Renal cortex interstitium (tissue), 11 donors: ENCODE measurements at regions not wholly inside any gene's neighbourhood (a gene's known extent, or its start where the extent isn't known, plus 50 kb on each side); places are given as distances from the start of the nearest gene placed in this dataset.

Experiments
- DNase-seq, 11 donors: peaks; one replicate each; pipeline ENCODE4 v3.0.0-alpha.2; 2013; ENCODE audit warnings: low read depth in 9 of 11, low spot score in 4 of 11; ENCODE audit errors: extremely low read depth in 1 of 11

- DNase-seq: no peak
These were observed 302.6 kb downstream of the ENC1 start for GRCh38 chr5:74337984-74338310.

DNA sequence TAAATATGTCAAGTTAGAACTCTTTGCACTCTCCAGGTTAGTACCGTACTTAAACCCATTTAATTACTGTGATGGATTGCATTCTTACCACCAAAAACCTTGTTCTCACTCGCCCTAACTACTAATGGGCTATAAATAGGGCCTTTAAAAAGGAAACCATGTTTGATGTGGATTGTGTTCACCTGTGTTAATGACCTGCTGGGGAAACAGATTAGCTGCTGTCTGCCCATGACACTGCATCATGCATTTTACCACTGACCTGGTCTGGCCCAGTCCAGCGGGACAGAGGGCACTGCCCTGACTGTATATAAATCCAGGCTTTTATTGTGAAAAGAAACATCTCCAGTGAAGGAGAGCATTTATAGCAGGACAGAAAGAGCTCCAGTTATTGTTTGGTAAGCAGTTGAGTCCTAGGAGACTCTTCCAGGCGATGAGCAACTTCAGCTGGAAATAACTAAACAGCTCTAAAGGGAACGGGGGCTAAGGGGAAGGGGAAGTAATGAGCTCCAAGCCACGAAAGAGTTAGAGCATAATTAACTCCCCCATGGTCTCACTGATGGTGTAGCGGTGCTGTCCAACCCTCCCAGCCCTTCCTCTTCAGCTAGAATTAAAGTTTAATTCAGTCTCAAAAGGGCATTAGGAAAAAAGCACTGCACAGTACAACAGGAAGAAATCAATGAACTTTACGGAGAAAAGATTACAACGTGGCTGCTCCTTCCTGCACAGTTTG lies 303.1 kb downstream of the ENC1 start:
- DNase-seq: no peak

DNA sequence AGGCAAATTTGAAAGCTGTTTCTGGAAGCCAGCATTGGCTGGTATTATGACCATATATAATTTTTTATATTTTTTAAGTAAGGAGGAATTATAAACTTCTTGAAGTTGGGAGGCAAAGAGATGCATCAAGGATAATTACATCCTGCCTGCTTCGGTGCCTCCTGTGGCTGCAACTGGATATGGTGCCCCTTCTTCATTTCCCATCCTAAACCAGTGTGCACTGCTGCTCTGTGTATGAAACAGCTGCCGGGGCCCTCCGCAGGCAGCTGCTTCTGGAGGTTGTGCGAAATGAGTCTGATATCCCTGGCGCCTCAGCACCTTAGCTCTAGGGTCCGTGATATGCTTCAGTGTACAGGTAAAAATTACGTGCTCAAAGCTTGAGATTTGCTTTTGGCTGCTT lies 304.2 kb downstream of the ENC1 start:
- no peak for DNase-seq

DNA sequence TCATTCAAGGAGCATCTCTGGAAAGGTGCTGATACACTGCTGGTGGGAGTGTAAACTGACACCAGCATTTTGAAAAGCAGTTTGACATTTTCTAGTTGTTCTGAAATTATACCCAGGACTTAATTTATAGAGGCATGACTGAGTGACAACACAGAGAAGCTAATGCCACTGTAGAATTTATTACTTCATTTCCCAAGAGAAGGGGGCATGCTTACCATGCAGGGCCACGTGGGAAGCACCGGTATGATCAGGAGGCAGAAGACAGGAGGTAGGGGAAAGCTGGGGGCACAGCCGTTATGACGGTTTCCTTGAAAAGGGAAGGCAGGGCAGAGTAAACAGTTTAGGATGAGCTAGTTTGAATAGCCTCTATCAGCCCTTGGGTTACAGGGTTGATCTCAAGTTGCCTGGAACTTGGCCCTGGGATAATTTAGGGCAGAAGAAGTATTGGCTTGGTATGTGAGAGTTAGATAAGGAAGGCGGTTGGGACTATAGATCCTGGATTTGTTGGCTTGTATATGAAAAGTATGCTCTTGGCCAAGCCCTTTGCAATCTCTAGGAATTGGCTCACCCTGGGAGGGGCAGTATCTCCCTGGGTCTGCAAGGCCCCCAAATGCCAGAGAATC lies 305.7 kb downstream of the ENC1 start:
- DNase-seq: no peak

DNA sequence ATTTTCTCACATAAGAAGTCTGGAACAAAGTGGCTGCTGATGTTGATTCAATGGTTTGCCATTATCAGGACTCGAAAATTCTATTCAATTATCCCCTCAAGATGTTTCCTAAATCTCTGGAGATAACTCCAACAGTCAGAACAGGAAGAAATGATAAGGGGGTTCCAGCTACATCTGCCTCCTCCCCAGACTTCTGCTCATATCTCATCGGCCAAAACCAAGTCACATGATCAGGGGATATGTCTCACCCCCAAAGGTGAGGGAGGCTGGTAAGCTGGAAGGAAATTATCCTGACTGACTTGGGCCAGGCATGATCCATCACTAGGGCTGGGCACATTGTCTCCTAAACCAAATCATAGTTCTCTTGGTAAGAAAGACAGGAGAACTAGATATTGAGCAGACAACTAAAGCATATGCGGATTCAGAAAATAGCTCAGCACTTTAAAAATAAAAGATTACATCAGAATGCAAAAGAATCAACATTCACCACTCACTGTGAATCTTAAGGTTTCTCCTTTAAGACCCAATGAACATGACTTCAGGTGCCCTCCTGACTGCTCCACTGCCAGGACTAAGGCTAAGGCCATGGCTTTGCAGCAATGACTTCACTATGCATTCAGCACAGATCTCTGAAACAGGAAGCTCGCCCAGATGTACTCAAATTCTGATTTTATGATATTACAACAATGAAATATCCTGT lies 306.3 kb downstream of the ENC1 start:
- DNase-seq: no peak

GRCh38 chr5:74333430-74333829 lies 307.1 kb downstream of the ENC1 start:
- no peak for DNase-seq

- DNase-seq: no peak
These were observed 307.8 kb downstream of the ENC1 start for GRCh38 chr5:74332682-74333081.

GRCh38 chr5:74332006-74332405 lies 308.5 kb downstream of the ENC1 start:
- DNase-seq: no peak

- no peak for DNase-seq
These were observed 312.3 kb downstream of the ENC1 start for GRCh38 chr5:74328221-74328630.

GRCh38 chr5:74327339-74327685 lies 313.2 kb downstream of the ENC1 start:
- DNase-seq: no peak

DNA sequence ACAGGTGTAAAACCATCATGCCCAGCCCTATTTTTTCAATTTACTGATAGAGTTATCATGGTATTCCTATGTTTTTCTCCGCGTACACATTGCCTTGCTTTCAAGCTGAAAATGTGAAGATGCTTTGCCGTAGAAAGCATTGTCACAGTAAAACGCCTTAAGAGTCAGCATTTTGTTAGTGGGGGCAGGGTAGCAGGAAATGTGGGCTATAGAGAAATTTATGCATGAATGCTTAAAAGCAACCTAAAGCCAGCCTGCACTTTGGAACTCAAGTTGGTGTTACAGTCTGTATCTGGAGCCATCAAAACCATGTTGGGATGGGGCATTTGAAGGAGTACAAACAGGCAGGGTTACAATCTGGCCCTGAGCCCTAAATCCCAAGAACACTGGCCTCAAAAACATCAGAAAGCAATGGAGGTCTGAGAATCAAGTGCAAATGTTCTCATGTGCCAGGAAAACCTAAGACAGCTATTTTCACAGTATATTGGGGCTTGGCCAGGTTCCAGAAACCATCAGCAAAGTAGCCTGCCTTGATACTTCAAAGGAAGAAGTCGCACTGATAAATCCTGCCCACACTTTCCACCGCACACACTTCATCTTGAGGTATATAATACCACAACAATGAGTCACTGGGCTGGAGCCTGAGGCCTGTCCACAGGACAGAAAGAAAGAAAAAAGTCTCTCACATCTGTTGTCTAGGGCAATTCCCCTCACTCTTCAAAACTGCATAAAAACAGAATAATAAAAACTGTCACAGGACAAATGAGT lies 313.8 kb downstream of the ENC1 start:
- DNase-seq: peak in 3 of 11 donors; percentile 35 to 38 (median 38)

GRCh38 chr5:74325866-74326265 lies 314.7 kb downstream of the ENC1 start:
- DNase-seq: no peak

- no peak for DNase-seq
These were observed 316.0 kb downstream of the ENC1 start for GRCh38 chr5:74324556-74324955.

GRCh38 chr5:74322944-74323343 lies 317.6 kb downstream of the ENC1 start:
- DNase-seq: no peak

DNA sequence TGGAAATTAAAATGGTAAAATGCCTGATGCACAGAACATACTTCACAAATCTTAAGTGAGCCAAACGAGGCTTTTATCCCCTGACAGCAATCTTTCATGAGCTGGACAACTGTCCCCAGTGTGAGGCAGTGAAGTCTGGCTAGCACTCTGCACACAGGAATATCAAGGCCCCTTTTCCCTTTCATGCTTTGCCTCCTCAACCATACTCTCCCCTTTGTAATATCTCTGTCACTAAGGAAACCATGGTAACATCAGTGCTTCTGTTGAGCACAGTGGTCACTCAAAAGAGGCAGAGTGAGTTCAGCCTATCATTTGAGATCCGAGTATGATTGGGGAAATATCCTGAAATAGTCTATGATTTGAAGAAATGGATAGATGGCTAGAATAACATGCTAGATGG lies 318.3 kb downstream of the ENC1 start:
- DNase-seq: no peak

DNA sequence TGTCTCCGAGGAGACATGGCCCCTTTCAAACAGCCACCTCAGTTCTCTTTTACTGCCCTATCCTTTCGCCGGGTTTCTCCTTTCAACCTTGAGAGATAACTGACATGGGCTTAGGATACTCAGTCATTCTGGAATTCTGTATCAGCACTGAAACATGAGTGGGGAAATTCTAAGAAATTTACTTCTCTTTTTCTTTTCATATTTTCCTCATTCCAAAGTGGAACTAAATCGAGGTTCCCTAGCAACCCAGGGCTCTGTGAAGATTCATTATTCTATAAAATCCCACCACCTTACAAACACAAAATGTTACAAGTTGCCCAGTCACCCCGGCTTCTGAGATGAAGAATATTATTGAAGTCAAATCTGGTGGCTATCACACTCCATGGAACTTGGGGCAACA lies 319.2 kb downstream of the ENC1 start:
- no peak for DNase-seq

GRCh38 chr5:74320526-74320925 lies 320.0 kb downstream of the ENC1 start:
- no peak for DNase-seq

GRCh38 chr5:74319076-74319475 lies 321.5 kb downstream of the ENC1 start:
- DNase-seq: no peak

DNA sequence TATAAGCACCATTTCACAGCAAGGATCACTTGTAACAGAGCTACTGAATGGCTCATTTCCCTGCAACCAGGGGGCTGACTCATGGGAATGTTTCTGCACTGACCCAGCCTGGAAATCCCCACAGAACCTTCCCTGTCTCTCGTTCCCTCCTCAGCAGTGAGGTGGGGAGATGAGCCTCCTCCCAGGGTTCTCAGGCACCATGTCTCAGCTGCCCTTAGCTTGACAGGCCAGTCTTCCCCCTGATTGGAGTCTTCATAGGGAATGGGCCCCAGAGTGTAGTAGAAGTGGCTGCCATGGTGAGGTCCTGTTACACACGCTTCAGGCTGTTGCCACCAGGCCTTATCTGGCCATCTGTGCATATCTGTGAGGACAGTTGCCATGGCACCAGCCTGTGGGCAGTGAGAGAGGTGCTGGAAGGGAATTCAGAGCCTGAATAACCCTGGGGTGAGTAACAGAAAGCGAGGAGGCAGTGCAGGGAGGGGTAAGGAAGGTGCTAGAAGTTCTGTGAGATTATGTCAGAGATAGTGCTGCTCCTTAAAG lies 324.4 kb downstream of the ENC1 start:
- peak in 4 of 11 donors; percentile 38 to 69 (median 55) for DNase-seq

DNA sequence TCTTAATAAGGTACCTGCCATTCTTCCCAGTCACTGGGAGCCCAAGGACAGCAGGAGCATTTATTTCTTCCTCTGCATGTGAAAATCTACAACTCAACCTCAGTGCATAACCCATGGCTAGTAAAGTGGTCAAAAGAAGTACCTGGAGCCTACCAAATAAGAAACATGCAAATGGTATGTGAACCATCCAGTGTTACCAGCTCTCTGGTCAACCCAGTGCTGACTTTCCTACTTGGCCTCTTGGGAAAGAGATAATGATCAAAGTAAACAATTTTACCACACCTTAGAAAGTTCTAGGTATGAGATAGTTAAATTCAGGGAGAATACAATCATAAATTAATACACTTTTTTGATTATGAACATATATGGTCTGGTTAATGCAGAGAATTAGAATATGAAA lies 325.6 kb downstream of the ENC1 start:
- DNase-seq: no peak
